NCI-H82 (cell line): ENCODE measurements at regions not wholly inside any gene's neighbourhood (a gene's known extent, or its start where the extent isn't known, plus 50 kb on each side); places are given as distances from the start of the nearest gene placed in this dataset.

Experiments used
- DNase-seq: peaks from one replicate; lab custom pipeline; 2025; lab: John Stamatoyannopoulos, UW

DNA sequence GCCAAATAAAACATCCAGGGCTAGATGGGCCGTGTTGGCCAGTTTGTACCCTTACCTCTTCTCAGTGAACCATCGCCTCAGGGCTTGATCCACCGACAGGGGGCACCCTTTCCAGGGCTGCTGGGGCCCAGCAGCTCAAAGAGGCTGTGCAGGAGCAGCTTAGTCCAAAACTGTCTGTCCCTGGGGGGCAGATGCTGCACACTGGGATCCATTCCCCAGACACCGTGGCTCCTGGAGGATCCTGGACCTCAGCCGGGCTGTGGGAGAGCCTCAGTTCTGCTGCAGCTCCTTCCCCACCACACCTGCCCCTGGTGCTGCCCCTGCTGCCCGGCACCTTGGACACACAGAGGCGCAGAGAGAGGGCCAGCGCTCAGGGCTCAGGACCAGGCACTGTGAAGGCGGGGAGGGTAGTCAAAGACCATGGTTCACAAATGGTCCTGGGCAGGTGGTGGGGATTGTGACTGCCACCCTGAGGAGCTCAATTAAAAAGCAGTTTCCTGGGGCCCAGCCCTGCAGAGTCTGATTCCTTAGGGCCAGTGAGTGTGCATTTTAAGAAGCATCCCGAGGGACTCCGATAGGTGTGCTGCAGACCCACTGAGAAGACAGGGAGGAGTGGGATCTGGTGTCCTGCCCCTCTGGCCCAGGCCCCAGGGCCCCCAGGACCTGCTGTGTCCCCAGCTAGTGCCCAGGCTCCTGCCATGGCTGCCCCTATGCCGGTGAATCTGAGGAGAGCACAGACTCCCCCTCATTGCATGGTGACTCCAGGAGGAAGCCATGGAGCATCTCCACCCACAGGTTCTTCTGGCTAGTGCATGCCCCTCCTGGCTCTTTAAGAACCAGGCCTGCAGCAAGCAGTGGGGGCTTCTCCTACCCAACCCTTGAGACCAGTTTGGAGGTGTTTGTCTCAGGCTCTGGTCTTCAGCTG lies 86.5 kb upstream of the PRR20G start:
- peak; percentile 83 for DNase-seq

DNA sequence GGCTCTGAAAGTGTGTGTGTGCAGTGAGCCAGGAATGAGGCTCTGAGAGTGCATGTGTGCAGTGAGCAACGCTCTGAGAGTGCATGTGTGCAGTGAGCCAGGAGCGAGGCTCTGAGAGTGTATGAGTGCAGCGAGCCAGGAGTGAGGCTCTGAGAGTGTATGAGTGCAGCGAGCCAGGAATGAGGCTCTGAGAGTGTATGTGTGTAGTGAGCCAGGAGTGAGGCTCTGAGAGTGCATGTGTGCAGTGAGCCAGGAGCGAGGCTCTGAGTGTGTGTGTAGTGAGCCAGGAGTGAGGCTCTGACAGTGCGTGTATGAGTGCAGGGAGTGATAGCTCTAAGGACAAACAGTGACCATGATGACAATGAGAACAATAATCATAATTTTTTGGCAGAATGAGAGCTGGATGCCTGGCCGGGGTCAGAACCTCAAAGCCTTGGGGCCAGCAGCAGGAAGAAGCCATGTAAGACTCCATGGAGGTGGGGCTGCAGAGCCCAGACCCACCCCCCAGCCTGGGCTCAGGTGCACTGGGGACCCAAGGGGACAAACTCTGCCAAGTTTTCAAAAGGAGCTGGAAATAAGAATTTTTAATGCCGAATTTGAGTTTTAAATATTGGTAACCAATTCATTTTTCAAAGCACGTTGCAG lies 85.7 kb upstream of the PRR20G start:
- DNase-seq, result no peak

DNA sequence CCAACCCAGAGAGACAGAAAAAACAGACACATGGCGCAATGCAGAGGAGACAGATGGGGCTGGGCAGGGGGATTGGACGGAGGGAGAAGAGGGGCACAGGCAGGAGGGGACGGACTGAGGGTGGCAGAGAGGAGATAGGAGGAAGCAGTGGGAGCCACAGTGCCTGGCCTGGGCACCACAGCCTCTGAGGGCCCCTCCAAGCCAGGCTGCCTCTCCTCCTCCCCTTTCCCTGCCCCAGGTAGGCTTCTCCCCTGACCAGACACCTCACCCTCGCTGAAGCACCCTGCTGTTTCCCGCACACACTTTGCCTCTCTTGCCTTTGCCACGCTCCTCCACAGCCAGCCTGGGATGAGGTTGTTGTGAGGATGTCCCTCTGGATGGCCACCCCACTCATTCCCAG lies 84.0 kb upstream of the PRR20G start:
- DNase-seq, result peak; percentile 22

DNA sequence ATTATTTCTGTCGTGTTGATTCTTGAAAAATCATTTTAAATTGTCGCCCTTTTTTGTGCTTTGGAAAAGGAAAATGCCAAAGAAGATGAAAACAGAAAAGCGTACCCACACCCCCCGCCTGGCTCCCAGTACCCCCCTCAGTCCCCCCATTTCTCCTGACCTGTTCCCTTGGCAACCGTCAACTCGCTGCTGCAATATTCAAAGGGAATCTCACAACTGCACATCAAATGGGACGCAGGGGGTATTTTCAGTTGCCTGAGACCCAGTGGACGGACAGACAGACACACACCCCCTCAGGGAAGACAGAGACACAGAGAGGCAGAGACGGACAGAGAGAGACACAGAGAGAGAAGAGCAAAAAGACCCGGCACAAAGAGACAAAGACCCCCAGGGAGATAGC lies 83.5 kb upstream of the PRR20G start:
- DNase-seq, result no peak

DNA sequence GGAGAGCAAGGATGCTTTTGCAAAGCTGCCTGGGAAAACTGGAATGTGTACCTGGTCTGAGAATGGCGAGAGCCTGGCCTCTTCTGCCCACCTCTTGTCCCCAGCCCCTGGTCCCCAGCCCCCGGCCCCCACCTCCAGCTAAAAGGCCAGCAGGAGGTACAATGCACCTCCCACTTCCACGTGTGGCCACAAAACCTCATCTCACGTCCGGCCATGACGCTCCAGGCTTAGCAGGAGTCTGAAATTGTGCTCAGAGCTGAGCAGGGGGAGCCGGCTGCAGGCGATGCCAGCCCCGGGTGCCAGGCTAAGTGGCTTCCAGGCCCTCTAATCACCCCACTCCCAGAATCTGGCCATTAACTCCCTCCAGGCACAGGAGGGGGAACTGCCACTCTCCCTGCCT lies 83.1 kb upstream of the PRR20G start:
- no peak for DNase-seq

DNA sequence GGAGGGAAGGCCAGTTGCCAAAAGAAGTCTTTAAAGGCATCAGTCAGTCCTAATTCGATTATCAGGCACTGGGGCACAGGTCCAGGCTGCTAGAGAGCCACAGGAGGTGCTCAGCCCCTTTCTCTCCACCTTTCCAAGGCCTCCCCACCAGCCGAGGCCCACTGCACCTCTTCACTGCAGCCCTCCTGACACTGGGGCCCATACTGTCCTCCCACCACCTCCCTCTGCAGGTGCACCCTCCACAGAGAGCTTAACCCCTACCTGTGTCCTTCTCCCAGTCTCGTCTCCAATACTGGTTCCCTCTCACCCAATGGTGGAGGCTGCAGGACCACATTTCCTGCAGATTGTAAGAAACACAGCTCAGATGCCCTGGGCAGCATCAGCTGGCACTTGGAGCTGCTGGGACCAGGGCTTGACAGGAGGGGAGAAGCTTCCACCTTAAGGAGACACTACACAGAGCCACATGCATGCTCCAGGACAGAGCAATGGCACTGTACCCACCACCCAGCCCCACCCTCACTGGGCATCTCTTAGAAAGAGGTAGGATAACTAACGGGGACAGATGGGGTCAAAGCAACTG lies 81.6 kb upstream of the PRR20G start:
- peak; percentile 58 for DNase-seq

DNA sequence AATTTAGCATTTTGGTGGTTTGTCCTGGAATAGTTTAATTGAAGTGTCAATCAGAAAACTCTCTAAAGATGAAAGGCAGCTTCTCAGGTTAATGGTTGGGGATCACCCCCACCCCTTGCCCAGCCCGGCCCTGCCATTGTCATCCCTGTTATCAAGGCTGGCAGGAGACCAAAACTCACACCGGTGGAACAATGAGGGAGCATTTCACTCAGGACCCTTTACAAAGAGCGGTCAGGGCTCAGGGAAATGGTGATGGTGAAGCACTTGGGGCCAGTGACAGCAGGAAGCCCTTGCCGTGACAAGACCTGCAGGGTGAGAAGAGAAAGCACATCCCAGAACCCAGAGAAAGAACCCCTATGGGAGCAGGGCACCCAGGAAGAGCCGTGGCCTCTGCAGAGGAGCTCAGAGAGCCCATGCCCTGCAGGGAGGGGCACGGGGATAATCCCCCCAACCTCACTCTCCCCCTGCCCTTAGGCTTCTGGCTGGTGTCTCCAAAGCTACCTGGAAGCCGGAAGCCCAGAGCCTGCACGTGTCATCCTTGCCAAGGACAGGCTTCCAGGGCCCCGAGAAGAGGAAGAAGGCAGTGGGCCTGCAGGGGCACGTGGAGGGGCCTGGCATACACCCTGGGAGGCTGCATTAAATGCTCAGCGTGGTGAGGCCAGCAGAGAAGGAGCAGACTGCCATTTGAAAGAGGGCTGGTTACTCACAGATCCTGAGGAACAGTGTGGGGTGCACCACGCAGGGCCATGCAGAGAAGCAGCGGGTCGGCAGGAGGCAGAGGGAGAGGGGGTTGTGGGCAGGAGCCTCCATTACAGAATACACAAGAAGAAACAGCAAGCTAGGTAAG lies 80.6 kb upstream of the PRR20G start:
- DNase-seq, result peak; percentile 49

DNA sequence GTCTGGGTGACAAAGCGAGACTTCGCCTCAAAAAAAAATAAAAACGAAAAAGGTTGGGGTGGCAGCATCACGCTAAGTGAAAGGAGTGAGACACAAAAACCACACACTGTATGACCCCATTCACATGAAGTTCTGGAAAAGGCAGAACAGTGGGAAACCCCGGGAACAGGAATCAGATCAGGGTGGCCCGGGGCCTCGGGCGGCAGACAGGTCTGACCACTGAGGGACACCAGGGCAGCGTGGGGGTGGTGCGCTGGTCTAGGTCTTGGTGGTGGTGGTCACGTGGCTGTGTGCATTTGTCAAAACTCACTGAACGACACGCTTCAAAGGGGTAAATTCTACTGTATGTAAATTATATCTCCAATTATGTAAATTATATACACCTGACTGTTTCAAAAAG lies 79.7 kb upstream of the PRR20G start:
- no peak for DNase-seq

DNA sequence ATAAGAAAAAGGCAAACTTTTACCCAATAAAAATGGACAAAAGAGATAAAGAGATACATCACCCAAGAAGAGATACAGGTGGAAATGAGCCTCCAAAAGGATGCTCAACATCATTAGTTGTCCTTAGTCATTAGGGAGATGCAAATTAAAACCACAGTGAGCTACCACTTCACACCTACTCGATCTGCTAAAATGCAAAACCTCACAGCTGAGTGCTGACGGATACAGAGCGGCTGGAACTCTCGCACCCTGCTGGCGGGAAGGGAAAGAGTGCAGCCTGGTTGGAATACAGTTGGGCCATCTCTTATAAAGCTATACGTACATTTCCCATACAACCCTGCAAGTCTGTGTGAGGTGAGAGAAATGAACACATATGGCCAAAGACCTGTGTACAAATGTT lies 78.5 kb upstream of the PRR20G start:
- no peak for DNase-seq

DNA sequence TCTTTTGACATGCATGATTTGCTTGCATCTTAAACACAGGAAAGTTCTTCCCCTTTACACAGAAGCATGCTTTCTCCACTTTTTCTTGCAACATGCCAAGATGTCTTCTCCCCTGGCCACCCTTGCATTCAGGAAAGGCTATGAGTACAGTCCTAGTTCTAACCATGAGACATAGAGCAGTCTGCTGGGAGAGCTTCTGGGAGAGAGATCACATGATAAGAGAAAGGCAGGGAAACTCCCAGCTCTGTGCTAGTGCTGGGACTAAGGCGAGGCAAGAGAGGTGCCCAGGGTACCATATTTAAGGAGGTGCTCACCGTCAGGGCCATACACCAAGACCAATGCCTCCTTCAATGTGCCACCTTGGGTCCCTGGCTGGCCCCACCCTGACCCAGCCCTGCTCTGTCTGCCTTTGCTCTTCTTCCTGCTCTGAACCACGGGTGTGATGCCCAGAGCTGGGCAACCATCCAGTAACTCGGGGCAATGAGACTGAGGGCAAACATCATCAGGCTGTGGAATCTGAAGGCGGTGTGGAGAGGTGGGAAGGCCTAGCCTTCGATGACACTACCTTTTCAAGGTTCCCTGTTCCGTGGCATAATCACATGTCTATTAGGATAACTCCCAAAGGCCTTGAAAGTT lies 77.4 kb upstream of the PRR20G start:
- DNase-seq, result no peak

DNA sequence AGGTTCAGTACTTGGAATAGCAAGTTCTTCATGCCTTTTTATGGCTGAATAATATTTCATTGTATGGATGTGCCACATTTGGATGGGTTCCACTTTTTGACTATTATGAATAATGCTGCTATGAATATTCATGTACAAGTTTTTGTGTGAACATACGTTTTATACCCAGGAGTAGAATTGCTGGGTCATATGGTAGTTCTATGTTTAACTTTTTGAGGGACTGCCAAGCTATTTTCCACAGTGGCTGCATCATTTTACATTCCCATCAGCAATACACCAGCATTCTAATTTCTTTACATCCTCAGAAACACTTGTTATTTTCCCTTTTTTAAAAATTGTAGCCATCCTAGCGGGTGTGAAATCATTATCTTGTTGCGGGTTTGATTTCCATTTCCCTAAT lies 76.0 kb upstream of the PRR20G start:
- DNase-seq, result no peak

DNA sequence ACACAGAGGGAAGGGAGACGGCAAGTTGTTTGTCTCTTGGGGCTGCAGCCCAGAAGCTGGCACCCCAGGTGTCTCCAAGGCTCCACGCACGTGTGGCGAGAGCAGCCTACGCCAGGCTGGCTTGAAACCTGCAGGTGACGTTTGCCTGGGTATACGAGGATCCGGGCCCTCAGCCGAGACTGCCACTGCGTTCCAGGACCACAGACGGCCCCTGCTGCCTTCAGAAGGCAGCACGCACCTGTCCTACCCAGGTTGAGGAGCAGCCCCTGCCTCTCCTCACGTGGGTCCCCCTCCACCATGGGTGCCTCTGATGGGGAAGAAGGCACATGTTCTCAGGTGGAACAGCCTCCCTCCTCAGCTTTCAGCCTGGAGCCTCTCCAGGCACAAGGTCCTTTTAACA lies 75.3 kb upstream of the PRR20G start:
- DNase-seq, result no peak

DNA sequence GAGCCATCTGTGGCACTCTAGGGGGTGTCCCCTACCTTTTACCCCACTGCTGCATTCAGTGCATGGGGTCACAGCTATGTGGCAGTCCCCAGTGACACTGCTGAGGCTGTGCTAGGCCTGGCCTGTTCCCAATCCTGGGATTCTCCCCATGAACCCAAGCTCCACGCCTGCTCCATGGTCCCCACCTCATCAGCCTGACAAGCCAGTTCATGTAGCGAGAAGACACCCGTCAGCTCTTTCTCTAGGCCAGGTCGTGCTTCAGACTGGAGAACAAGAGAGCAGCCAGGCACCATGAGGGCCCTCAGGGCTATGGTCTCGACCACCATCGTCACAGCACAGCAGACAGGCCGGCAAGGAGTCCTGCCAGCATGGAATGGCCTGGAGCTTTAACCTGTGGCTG lies 72.8 kb upstream of the PRR20G start:
- no peak for DNase-seq

DNA sequence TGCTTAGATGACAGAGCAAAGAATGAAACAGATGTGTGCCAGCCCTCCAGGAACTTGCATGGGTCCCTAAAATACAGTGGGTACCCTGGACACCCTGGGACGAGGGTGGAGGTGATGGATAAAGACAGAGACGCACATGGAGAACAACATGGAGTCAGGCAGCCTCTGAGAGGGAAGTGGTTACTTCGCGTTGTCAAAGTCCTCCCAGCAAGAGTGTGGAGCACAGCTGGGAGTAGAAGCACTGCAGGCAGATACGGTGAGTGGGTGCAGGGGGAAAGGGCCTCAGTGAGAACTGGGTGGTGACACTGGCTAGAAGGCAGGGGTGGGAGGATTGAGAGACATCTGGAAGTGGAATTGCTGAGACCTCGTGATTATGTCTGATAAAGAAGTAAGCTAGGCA lies 70.8 kb upstream of the PRR20G start:
- DNase-seq, result no peak

DNA sequence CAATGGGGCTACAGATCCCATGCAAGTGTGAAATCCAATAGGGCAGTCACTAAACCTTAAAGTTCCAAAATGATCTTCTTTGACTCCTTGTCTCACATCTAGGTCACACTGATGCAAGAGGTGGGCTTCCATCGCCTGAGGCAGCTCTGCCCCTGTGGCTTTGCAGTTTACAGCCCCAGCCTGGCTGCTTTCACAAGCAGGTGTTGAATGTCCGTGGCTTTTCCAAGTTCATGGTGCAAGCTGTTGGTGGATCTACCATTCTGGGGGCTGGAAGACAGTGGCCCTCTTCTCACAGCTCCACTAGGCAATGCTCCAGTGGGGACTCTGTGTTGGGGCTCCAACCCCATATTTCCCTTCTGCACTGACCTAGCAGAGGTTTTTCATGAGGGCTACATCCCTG lies 68.5 kb upstream of the PRR20G start:
- no peak for DNase-seq

DNA sequence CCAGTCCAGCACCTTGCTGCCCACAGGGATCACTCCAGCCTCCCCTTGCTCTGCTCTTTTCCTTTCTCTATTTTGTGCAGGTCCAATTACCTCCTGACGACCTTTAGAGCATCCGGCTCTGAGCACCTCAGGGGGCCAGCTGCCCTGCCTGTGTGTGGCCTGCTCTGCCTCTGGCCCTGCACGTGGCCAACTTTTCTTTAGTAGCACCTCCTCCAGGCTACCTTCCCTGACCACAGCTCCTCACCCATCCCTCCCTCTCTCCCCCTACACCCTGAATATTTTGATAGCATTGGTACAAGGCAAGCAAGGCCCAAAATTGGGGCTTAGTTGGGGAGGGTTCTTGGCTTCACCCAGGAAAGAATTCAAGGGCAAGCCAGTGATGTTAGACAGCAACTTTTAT lies 66.9 kb upstream of the PRR20G start:
- DNase-seq, result no peak

DNA sequence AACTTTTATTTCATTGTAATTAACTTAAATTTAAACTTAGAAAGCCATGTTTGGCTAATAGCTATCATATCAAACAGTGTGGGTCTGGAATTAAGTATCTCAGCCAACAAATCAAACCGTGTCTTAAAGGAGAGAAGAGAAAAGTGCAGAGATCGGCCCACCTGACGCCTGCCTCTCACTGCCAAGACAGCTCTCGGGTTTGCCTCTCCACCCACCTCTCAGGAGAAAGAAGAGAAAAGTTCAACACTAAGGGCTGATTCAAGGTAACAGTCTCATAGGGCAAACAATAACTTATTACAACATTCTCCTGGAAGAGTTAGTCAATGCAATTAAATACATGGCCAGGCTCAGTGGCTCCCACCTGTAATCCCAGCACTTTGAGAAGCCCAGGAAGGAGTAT lies 64.8 kb upstream of the PRR20G start:
- no peak for DNase-seq

DNA sequence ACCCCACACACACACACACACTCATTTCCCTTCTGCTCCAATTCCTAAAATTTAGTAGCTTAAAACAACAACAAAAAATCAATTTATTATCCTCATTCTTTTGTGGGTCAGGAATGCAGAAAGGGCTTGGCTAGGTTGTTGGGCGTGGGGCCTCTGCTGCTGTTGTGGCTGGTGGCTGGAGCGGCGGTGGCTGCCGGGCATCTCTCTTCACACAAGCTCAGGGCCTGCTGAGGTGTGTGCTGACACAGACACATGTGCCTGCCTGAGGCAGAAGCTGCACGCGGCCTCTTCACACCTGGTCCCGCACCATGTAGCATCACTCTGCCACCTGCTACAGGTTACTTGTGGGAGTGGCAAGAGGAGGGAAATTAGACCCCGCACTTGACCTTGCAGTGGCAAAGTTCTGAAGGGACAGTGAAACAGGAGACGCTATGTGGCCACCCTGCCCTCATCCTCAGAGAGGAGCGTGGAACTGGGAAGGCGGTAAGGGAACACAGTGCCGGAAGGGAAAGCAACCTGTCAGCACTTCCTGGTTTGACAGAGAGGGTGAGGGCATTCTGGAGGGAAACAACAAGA lies 64.0 kb upstream of the PRR20G start:
- DNase-seq, result no peak

DNA sequence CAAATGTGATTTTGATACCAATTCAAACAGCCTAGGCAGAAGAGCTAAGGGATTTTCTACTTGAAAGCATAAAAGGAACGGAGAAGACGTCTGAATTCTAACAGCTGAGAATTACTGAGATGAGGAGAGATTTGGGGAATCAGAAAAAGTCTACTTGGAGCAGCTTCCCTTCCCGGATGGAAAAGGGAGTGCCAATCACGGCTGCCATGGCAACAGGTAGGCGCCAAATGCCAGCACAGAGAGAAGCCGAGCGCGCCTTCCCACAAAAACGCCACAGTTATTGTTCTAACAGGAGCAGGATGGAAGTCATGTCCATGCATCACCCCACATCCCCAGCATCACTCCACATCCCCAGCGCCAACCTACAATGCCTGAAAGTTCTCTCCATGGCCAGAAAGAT lies 63.5 kb upstream of the PRR20G start:
- no peak for DNase-seq

DNA sequence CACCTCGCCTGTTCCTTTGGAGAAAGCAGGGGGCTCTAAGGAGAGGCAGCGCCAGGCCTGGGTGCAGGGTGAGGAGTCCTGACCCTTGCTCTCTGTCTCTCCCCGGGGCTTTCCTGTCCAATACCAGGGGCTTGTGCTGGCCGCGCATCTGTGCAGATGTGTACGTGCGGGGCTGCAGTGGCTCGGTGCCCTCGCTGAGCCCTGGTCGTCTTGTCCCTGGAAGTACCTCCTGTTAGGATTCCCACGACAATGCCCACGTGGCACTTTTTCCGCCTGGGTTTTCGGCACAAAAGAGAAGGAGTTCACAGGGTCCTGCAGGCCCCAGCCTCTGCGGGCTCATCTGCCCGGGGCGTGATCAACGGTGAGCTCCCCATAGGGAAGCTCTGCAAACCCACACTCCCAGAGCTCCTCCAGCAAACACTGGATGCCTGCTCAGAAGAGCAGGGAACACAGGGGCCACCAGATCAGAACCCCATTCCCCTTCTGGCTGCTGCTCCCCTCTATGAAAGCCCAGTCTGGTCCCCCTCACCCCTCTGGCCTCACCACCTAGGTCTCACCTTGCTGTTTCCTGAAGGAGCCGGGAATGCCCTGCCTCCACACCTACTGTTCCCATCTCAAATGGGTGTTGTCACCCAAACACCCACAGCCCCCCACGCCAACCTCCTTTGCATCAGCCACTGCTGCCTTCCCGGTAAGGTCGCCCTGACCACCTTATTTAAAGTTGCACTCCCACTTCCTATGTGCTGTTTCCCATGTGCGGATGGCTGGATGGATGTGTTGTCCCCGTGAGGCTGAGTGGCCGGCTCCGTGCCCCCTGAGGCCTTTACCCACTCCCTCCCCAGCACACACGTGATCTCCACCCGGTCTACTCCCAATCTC lies 62.6 kb upstream of the PRR20G start:
- DNase-seq, result no peak
